ENCODE measurements at regions not wholly inside any gene's neighbourhood (a gene's known extent, or its start where the extent isn't known, plus 50 kb on each side); places are given as distances from the start of the nearest gene placed in this dataset.
A peak's percentile ranks its signal among the peaks of the same experiment; 100 is the strongest.
"Not testable (repeated sequence)": the region's sequence is repeated elsewhere in the genome, so short reads cannot be mapped to it uniquely, and the experiment has no call there.

DNA sequence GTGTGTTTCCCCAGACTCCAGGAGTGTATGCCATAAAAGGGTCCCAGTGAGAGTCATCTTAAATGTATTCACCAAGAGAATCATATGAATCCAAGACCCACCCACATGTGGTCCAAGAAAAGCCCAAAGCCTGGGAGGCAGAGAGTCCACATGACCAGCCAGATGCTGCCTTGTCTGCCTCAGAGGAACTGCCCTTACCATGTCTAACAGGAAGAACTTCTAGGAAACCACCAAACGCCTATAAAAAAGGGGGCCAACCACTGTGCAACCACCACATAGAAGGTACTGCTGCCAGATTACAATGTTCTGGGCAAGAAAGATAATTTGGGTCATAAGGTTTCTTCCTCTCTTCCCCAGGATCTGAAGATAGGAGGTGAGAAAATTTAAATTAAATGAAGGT lies 129.8 kb upstream of the SLC24A2 start:
- TF ChIP-seq, protein P1, sequence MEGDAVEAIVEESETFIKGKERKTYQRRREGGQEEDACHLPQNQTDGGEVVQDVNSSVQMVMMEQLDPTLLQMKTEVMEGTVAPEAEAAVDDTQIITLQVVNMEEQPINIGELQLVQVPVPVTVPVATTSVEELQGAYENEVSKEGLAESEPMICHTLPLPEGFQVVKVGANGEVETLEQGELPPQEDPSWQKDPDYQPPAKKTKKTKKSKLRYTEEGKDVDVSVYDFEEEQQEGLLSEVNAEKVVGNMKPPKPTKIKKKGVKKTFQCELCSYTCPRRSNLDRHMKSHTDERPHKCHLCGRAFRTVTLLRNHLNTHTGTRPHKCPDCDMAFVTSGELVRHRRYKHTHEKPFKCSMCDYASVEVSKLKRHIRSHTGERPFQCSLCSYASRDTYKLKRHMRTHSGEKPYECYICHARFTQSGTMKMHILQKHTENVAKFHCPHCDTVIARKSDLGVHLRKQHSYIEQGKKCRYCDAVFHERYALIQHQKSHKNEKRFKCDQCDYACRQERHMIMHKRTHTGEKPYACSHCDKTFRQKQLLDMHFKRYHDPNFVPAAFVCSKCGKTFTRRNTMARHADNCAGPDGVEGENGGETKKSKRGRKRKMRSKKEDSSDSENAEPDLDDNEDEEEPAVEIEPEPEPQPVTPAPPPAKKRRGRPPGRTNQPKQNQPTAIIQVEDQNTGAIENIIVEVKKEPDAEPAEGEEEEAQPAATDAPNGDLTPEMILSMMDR (IDR thresholded peaks at IDR 0.05), result no peak
- H3K9me3 ChIP-seq, result no peaks in the 10 kb centered on the region

DNA sequence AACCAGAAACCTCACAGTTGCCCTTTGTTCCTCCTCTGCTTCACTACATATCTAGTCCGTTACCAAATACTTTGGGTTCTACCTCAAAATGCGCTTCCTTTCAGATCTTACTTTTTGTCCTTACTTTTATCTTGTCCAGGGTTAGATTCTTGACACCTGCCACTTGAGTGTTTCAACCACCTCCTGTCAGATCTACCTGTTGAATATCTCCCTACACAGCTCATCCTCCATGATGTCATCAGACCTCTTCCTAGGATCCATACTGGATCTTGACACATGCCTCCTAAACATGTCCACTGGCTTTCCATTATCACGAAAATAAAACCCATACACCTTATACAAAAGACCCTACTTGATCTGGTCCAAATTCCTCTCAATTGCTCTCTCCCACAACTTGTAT lies 125.2 kb upstream of the SLC24A2 start:
- H3K27ac ChIP-seq, result no peak overlapping the region
- DNase-seq, result no peak
- H3K4me3 ChIP-seq, result no peak overlapping the region
- no peaks in the 10 kb centered on the region for H3K9me3 ChIP-seq
- intact Hi-C loops (cut with DNase I), result no loop called here
- H3K36me3 ChIP-seq, result no peaks in the 10 kb centered on the region
- H3K27me3 ChIP-seq (ENCODE audit: low read depth), result no peaks in the 10 kb centered on the region
- H3K4me1 ChIP-seq, result no peaks in the 10 kb centered on the region
- ATAC-seq, result no peak
- TF ChIP-seq, protein P1 (IDR thresholded peaks at IDR 0.05), result no peak

More for the DNA sequence above, 129.8 kb upstream of the SLC24A2 start:
- Histone ChIP-seq H3K4me3 (no peak overlapping the region), H3K27me3 (ENCODE audit: low read depth) (no peaks in the 10 kb centered on the region), H3K4me1 (no peaks in the 10 kb centered on the region), H3K27ac (no peak overlapping the region), H3K36me3 (no peaks in the 10 kb centered on the region)
- intact Hi-C loops (cut with DNase I), result no loop called here
- DNase-seq (no peak), ATAC-seq (no peak)

DNA sequence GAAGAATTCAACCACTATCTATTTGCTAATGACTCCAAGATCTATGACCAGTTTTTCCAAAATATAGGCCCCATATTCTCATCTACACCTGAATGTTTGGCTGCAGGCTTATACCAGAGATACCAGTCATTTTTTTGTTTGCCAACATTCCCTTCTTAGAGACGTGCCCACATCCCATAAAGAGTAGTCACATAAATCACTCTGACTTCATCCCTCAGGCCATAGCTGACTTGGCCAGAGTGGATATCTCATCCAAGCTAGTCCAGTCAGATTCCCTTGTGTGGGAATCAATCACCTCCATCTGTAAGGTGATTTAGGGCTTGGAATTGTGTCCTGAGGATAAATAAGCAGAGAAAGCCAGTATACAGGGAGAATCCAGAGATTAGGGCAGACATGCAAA lies 124.3 kb upstream of the SLC24A2 start:
- TF ChIP-seq, protein P1 (IDR thresholded peaks at IDR 0.05), result no peak
- Histone ChIP-seq H3K36me3 (no peaks in the 10 kb centered on the region), H3K4me1 (no peaks in the 10 kb centered on the region), H3K27ac (no peak overlapping the region), H3K9me3 (no peaks in the 10 kb centered on the region), H3K27me3 (ENCODE audit: low read depth) (no peaks in the 10 kb centered on the region), H3K4me3 (no peak overlapping the region)
- no peak for DNase-seq
- no peak for ATAC-seq
- intact Hi-C loops (cut with DNase I), result no loop called here

DNA sequence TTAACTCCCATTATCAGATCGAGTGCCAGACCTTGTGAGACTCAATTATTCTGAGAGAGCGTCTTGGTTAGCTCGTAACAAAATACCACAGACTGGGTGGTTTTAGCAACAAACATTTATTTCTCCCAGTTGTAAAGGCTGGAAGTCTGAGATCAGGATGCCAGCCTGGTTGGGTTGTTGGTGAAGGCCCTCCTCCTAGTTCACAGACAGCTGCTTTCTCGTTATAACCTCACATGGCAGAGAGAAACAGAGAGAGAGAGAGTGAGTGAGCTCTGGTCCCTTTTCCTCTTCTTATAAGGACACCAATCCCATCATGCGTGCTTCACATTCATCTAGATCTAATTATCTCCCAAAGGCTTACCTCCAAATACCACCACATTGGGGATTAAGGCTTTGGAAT lies 114.2 kb upstream of the SLC24A2 start:
- Histone ChIP-seq H3K9me3 (no peaks in the 10 kb centered on the region), H3K4me3 (no peak overlapping the region), H3K27me3 (ENCODE audit: low read depth) (no peaks in the 10 kb centered on the region), H3K36me3 (no peaks in the 10 kb centered on the region), H3K27ac (no peak overlapping the region), H3K4me1 (no peaks in the 10 kb centered on the region)
- ATAC-seq (no peak), DNase-seq (no peak)
- TF ChIP-seq, protein P1 (IDR thresholded peaks at IDR 0.05), result no peak
- intact Hi-C loops (cut with DNase I), result no loop called here

DNA sequence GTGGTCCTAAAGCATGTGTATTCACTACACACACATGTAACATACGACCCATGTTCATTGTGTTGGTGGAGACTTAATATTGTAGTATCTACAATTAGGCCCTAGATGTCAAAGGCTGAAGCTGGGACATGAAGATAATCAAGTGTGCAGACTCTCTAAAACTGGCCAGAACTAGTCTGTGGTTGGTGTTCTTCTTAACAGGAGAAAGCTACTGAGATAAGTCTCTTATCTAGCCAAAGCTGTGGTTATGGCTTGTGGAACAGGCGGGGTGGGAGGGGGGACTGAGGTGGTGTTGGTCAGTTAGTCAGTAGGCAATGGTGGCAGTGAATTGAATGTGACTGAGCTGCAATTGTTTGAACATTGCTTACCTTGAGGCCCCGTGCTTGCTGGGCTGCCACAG lies 112.7 kb upstream of the SLC24A2 start:
- no peaks in the 10 kb centered on the region for H3K27me3 ChIP-seq (ENCODE audit: low read depth)
- no peak overlapping the region for H3K27ac ChIP-seq
- DNase-seq, result no peak
- H3K9me3 ChIP-seq, result no peaks in the 10 kb centered on the region
- no peaks in the 10 kb centered on the region for H3K36me3 ChIP-seq
- H3K4me3 ChIP-seq, result no peak overlapping the region
- no peak for ATAC-seq
- H3K4me1 ChIP-seq, result no peaks in the 10 kb centered on the region
- intact Hi-C loops (cut with DNase I), result no loop called here
- TF ChIP-seq, protein P1 (IDR thresholded peaks at IDR 0.05), result no peak

DNA sequence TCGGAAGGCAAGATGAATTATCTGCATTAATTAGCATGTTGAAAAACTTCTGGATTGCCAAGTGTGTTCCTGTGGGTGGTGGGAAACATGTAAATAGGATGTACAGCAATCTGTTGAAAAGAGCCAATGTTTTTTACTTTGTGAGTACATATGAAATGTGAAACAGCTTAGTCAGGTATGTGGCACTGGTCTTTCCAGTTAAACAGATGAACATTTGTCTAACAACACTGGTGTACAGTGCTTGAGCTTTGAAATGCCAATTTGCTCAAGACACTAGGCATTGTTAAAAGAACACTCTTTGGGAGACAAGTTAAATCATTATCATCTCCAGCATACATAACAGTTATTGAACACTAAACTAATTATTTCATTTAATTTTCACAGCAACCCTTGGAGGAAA lies 107.3 kb upstream of the SLC24A2 start:
- Histone ChIP-seq H3K27ac (no peak overlapping the region), H3K27me3 (ENCODE audit: low read depth) (no peaks in the 10 kb centered on the region), H3K36me3 (no peaks in the 10 kb centered on the region), H3K4me1 (no peaks in the 10 kb centered on the region), H3K4me3 (no peak overlapping the region), H3K9me3 (no peaks in the 10 kb centered on the region)
- TF ChIP-seq, protein P1 (IDR thresholded peaks at IDR 0.05), result no peak
- DNase-seq (no peak), ATAC-seq (no peak)
- intact Hi-C loops (cut with DNase I), result no loop called here

DNA sequence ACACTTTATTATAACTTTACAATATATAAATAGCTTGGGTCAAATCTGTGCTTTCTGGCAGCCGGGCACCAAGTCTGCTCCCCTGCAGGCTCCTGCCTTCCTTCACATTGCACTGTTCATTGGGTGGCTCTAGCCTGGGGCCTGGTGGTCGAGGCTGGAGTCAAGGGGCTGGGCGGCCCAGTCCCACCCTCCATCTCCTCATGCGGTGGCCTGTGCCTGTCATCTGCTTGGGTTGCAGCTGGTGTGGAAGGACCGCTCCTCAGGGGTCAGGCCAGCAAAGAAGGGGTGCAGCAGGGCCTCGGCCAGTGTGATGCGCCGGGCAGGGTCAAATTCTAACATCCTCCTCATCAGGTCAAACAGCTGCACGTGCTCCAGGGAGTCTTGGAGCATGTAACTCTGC lies 106.7 kb upstream of the SLC24A2 start:
- peak in 1 of 2 donors; percentile 41 for ATAC-seq
- H3K27me3 ChIP-seq (ENCODE audit: low read depth), result not testable (repeated sequence)

More for the DNA sequence above, 106.7 kb upstream of the SLC24A2 start:
- H3K4me1 ChIP-seq; H3K36me3 ChIP-seq; H3K27ac ChIP-seq; DNase-seq; intact Hi-C loops (cut with DNase I); H3K9me3 ChIP-seq; H3K4me3 ChIP-seq: not testable (repeated sequence)
